Caco-2 (cell line): ENCODE measurements at regions not wholly inside any gene's neighbourhood (a gene's known extent, or its start where the extent isn't known, plus 50 kb on each side); places are given as distances from the start of the nearest gene placed in this dataset.

Experiments
- BruUV-seq: library from RNA; stranded (reverse); fragments of 400-500 nt; replicated peaks from 2 replicates; lab custom pipeline; 2021; lab: Mats Ljungman, UMichigan
- CTCF ChIA-PET: fragments of 300-600 bp; sonication (Branson Sonifier 250); formaldehyde crosslinking; loops from one replicate; lab custom pipeline; 2022; ENCODE audit warnings: antibody characterized with exemption; lab: Charles Lee
- POLR2A ChIA-PET: fragments of 300-600 bp; sonication (Branson Sonifier 250); formaldehyde crosslinking; loops from one replicate; lab custom pipeline; 2022; ENCODE audit warnings: antibody characterized with exemption; lab: Charles Lee
- DNase-seq, 2 experiments: peaks; one replicate each; pipeline versions ENCODE4 v3.0.0 to v3.0.0-alpha.2; 2020 to 2022
- H3K27me3 ChIP-seq: replicated peaks from 2 replicates; pipeline ENCODE4 v1.6.0; 2011; ENCODE audit warnings: low read length; ENCODE audit not compliant: control insufficient read depth, insufficient read depth
- H3K36me3 ChIP-seq: 2 replicates; pipeline ENCODE4 v1.5.1; 2011; ENCODE audit warnings: low read length; ENCODE audit not compliant: control insufficient read depth, insufficient read depth
- H3K4me1 ChIP-seq: fragments of 250-450 bp; sonication (Bioruptor Pico); 2 replicates; pipeline ENCODE4 v1.5.1; 2020; ENCODE audit warnings: mild to moderate bottlenecking
- H3K4me3 ChIP-seq: 2 replicates; pipeline ENCODE4 v1.5.1; 2011; ENCODE audit warnings: low read depth, mild to moderate bottlenecking, control low read depth, low read length
- H3K9me3 ChIP-seq: fragments of 250-450 bp; sonication (Bioruptor Pico); 2 replicates; pipeline ENCODE4 v1.5.1; 2020; ENCODE audit warnings: mild to moderate bottlenecking, moderate library complexity
- H3K27ac Mint-ChIP-seq: one replicate; pipeline ENCODE4 v1.8.0; 2022; ENCODE audit warnings: mixed read lengths; ENCODE audit not compliant: unreplicated experiment
- H3K27me3 Mint-ChIP-seq: one replicate; pipeline ENCODE4 v1.8.0; 2022; ENCODE audit warnings: mixed read lengths; ENCODE audit not compliant: insufficient read depth, unreplicated experiment
- H3K36me3 Mint-ChIP-seq: one replicate; pipeline ENCODE4 v1.8.0; 2022; ENCODE audit warnings: mild to moderate bottlenecking, mixed read lengths; ENCODE audit not compliant: insufficient read depth, unreplicated experiment
- H3K4me1 Mint-ChIP-seq: one replicate; pipeline ENCODE4 v1.8.0; 2022; ENCODE audit warnings: low read depth, mixed read lengths; ENCODE audit not compliant: unreplicated experiment
- H3K4me3 Mint-ChIP-seq: one replicate; pipeline ENCODE4 v1.8.0; 2022; ENCODE audit warnings: mild to moderate bottlenecking, moderate library complexity, mixed read lengths; ENCODE audit not compliant: unreplicated experiment
- H3K9me3 Mint-ChIP-seq: one replicate; pipeline ENCODE4 v1.8.0; 2022; ENCODE audit warnings: mixed read lengths; ENCODE audit not compliant: unreplicated experiment
- intact Hi-C: fragments of 100-400 bp; cut with micrococcal nuclease; formaldehyde crosslinking; loops from one replicate; pipeline ENCODE4 v1.10.0; 2022; ENCODE audit not compliant: unreplicated experiment
- TF ChIP-seq, protein P1 (sequence below), 2 experiments: fragments of 200-600 bp in 1 of 2; IDR thresholded peaks; 1 replicate in 1 of 2; 2 replicates in 1 of 2; pipeline versions ENCODE4 v1.5.1 to v1.8.0; 2011 to 2022; ENCODE audit warnings: antibody characterized with exemption in 1 of 2, control low read depth in 1 of 2, inconsistent platforms in 1 of 2, low read depth in 1 of 2, low read length in 1 of 2, mild to moderate bottlenecking in 1 of 2, moderate library complexity in 1 of 2; ENCODE audit not compliant: insufficient read depth in 1 of 2, severe bottlenecking in 1 of 2, unreplicated experiment in 1 of 2

DNA sequence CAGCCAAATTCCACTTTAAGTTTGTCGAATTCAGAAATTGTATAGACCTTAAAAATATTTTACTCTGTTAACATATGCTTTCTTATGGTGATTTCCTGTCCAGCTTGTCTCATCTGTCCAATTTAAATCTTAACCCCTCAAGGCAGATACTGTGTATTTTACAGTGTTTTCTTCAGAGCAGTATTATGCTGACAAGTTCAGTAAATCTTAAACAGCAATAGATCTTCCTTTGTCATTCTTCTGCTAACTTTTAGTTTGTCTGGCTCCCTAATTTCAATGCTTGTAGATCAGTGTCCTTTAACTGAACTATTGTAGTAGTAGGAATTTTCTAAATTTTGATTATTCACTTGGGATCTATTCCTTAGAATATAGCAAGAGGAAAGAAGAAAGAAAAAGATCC is 52.8 kb upstream of the MEIS1 start:
- H3K27me3 Mint-ChIP-seq = peaks cover 18% of the 10 kb centered on the region
- no peaks in the 10 kb centered on the region for H3K36me3 ChIP-seq
- ChIA-PET POLR2A (no interaction called here), CTCF (no interaction called here)
- DNase-seq = no peak
- no peak overlapping the region for H3K4me3 ChIP-seq
- H3K27ac Mint-ChIP-seq = no peak overlapping the region
- H3K9me3 ChIP-seq = no peaks in the 10 kb centered on the region
- H3K4me1 Mint-ChIP-seq = no peaks in the 10 kb centered on the region
- intact Hi-C loops = no loop called here
- TF ChIP-seq, protein P1, sequence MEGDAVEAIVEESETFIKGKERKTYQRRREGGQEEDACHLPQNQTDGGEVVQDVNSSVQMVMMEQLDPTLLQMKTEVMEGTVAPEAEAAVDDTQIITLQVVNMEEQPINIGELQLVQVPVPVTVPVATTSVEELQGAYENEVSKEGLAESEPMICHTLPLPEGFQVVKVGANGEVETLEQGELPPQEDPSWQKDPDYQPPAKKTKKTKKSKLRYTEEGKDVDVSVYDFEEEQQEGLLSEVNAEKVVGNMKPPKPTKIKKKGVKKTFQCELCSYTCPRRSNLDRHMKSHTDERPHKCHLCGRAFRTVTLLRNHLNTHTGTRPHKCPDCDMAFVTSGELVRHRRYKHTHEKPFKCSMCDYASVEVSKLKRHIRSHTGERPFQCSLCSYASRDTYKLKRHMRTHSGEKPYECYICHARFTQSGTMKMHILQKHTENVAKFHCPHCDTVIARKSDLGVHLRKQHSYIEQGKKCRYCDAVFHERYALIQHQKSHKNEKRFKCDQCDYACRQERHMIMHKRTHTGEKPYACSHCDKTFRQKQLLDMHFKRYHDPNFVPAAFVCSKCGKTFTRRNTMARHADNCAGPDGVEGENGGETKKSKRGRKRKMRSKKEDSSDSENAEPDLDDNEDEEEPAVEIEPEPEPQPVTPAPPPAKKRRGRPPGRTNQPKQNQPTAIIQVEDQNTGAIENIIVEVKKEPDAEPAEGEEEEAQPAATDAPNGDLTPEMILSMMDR (IDR thresholded peaks at IDR 0.05; ENCODE audit: insufficient read depth in 1 of 2, low read depth in 1 of 2, low read length in 1 of 2, severe bottlenecking in 1 of 2, unreplicated experiment in 1 of 2) = no peak
- no TSS peak for BruUV-seq
- H3K4me3 Mint-ChIP-seq = no peak overlapping the region
- H3K9me3 Mint-ChIP-seq = no peaks in the 10 kb centered on the region
- H3K4me1 ChIP-seq = no peaks in the 10 kb centered on the region
- H3K27me3 ChIP-seq = no peaks in the 10 kb centered on the region
- H3K36me3 Mint-ChIP-seq = no peaks in the 10 kb centered on the region

DNA sequence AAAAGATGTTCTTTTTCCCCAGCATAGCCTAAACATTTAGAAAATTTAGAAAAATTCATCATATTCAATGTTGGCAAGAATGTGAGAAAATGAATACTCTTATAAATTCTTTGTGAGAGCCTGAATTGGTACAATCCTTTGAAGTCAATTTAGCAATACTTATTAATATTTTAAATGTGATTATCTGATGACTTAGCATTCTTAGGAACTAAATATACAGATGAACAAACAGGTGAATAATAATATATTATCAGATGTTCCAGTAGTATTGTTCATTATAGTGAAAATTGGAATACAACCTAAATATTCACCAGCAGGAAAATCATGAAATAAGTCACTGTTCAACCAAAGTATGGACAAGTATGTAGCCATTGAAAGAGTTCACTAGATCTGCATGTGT is 55.5 kb upstream of the MEIS1 start:
- Histone ChIP-seq H3K4me1 (no peaks in the 10 kb centered on the region), H3K36me3 (no peaks in the 10 kb centered on the region), H3K9me3 (no peaks in the 10 kb centered on the region), H3K27me3 (no peaks in the 10 kb centered on the region), H3K4me3 (no peak overlapping the region)
- intact Hi-C loops = no loop called here
- Mint-ChIP-seq H3K4me1 (no peaks in the 10 kb centered on the region), H3K27ac (no peak overlapping the region), H3K4me3 (no peak overlapping the region), H3K27me3 (peaks cover 21% of the 10 kb centered on the region), H3K9me3 (no peaks in the 10 kb centered on the region), H3K36me3 (no peaks in the 10 kb centered on the region)
- POLR2A ChIA-PET = interaction anchor here (0.6 kb wide), 1 partner anchor 55 kb away, joined by 3 read pairs; no protein-coding TSS in a partner anchor
- no peak for DNase-seq
- CTCF ChIA-PET = no interaction called here
- no TSS peak for BruUV-seq
- TF ChIP-seq, protein P1 (IDR thresholded peaks at IDR 0.05; ENCODE audit: insufficient read depth in 1 of 2, low read depth in 1 of 2, low read length in 1 of 2, severe bottlenecking in 1 of 2, unreplicated experiment in 1 of 2) = no peak

DNA sequence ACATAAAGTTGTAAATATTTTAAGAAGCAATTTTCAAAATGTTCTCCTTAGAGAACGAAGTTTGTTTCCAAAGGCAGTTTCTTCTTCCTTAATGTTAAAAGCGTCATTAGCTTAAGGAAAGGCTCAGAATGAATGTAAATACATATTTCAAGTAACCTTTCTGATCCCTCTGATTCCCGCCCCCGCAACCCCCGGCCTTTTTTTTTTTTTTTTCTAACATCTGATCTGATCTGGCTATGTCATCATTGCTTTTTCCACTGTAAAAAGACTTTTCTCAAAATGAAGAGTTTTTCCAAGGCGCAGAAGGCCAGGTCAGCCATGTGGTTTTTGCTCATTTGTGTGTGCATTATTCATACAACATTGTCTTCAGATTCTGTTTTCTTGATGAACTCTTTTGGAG is 57.1 kb upstream of the MEIS1 start:
- Mint-ChIP-seq H3K27ac (no peak overlapping the region), H3K27me3 (peaks cover 18% of the 10 kb centered on the region), H3K9me3 (no peaks in the 10 kb centered on the region), H3K4me1 (no peaks in the 10 kb centered on the region), H3K36me3 (no peaks in the 10 kb centered on the region), H3K4me3 (no peak overlapping the region)
- Histone ChIP-seq H3K9me3 (no peaks in the 10 kb centered on the region), H3K4me3 (no peak overlapping the region), H3K27me3 (no peaks in the 10 kb centered on the region), H3K36me3 (no peaks in the 10 kb centered on the region), H3K4me1 (no peaks in the 10 kb centered on the region)
- ChIA-PET POLR2A (no interaction called here), CTCF (no interaction called here)
- no TSS peak for BruUV-seq
- intact Hi-C loops = no loop called here
- DNase-seq = no peak
- TF ChIP-seq, protein P1 (IDR thresholded peaks at IDR 0.05; ENCODE audit: insufficient read depth in 1 of 2, low read depth in 1 of 2, low read length in 1 of 2, severe bottlenecking in 1 of 2, unreplicated experiment in 1 of 2) = no peak
